Mucosa of rectum (tissue), 2 donors: ENCODE measurements at regions not wholly inside any gene's neighbourhood (a gene's known extent, or its start where the extent isn't known, plus 50 kb on each side); places are given as distances from the start of the nearest gene placed in this dataset.

ENCODE experiments used
- H3K27ac ChIP-seq, 2 donors: one replicate each; pipeline ENCODE4 v1.7.0; 2013; ENCODE audit warnings: inconsistent platforms in 2 of 2, low read depth in 2 of 2, low read length in 2 of 2
- H3K27me3 ChIP-seq, 2 donors: one replicate each; pipeline ENCODE4 v1.7.0; 2013; ENCODE audit warnings: low read length in 2 of 2; ENCODE audit not compliant: control insufficient read depth in 2 of 2, insufficient read depth in 2 of 2
- H3K36me3 ChIP-seq, 2 donors: one replicate each; pipeline ENCODE4 v1.7.0; 2013; ENCODE audit warnings: low read length in 2 of 2; ENCODE audit not compliant: control insufficient read depth in 2 of 2, insufficient read depth in 2 of 2
- H3K4me1 ChIP-seq, 2 donors: one replicate each; pipeline ENCODE4 v1.7.0; 2013; ENCODE audit warnings: low read length in 2 of 2, mild to moderate bottlenecking in 1 of 2; ENCODE audit not compliant: control insufficient read depth in 2 of 2, insufficient read depth in 2 of 2
- H3K4me3 ChIP-seq, 2 donors: one replicate each; pipeline ENCODE4 v1.7.0; 2013; ENCODE audit warnings: low read length in 2 of 2
- H3K9ac ChIP-seq, 2 donors: one replicate each; pipeline ENCODE4 v1.7.0; 2013; ENCODE audit warnings: low read length in 2 of 2, low read depth in 1 of 2, mild to moderate bottlenecking in 1 of 2
- H3K9me3 ChIP-seq, 2 donors: one replicate each; pipeline ENCODE4 v1.7.0; 2013; ENCODE audit warnings: low read length in 2 of 2; ENCODE audit not compliant: control insufficient read depth in 2 of 2
- donor health status: healthy.
- donor health status: Normal muscosa, but diverticular disease.

DNA sequence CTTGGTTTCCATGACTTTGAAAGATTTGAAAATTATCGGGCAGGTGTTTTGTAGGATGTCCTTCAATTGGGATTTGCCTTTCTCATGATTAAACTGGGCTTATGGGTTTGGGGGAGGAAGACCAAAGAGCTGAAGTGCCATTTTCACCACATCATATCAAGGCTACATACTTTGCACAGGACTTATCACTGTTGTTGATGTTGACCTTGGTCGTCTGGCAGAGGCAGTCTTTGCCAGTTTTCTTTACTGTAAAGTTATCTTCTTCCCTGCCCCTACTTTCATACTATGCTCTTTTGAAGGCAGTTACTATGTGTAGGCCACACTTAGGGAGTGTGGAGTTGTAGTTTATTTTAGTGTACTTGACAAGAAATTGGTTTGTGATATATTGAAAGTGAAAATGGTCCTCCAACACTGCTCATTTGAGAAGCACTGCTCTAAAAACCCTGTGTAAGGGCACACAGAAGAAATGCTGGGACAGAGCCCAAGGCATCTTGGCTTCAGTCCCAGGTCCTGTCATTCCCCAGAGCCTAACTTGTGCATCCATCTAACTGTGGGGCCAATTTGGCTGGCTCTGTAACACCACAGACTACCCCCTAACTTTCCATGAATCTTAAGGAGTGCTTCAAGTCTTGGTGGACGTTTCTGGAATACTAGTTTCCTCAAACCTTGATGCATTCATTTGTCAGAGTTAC is 384.9 kb downstream of the KCNRG start:
- Histone ChIP-seq H3K4me3 (no peak overlapping the region), H3K27ac (no peak overlapping the region), H3K9ac (no peak overlapping the region), H3K4me1 (no peaks in the 10 kb centered on the region), H3K9me3 (no peaks in the 10 kb centered on the region), H3K36me3 (no peaks in the 10 kb centered on the region), H3K27me3 (no peaks in the 10 kb centered on the region)

GRCh38 chr13:50401049-50401505 is 385.8 kb downstream of the KCNRG start:
- Histone ChIP-seq H3K36me3 (no peaks in the 10 kb centered on the region), H3K9ac (no peak overlapping the region), H3K27me3 (no peaks in the 10 kb centered on the region), H3K9me3 (no peaks in the 10 kb centered on the region), H3K4me1 (no peaks in the 10 kb centered on the region), H3K4me3 (no peak overlapping the region), H3K27ac (no peak overlapping the region)

DNA sequence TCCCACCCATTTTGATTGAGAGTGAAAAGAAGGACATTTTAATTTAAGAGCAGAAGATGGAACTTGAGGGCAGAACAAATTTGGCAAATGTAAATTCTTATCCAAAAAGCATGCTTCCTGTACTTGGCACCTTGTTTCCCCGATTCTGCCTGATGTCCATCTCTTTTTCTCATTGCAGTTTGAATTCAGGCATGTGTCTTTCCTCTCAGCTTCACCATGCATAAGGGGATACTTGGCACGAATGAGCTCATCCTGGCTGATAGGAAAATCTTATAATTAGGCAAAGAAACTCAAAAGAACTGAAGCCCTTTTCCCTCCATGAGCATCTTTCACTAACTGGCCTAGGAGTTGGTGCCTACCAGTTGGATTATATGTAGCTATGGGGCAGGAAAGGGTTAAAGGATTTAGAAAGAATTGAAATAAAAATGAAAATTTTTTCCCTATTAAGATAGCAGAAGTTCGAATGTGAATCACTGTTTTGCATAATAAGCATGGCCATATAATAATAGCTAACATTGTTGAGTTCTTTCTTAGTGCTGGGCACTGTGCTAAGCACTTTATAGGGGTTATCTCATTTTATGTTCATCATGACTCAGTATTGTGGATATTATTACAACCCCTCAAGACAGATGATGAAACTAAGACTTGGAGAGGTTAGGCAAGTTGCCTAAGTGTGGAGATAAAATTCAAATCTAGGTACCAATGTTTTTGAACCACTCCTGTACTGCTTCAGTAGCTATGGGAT is 386.6 kb downstream of the KCNRG start:
- no peaks in the 10 kb centered on the region for H3K36me3 ChIP-seq
- H3K9ac ChIP-seq = no peak overlapping the region
- no peak overlapping the region for H3K27ac ChIP-seq
- H3K9me3 ChIP-seq = no peaks in the 10 kb centered on the region
- no peaks in the 10 kb centered on the region for H3K27me3 ChIP-seq
- H3K4me1 ChIP-seq = no peaks in the 10 kb centered on the region
- no peak overlapping the region for H3K4me3 ChIP-seq

GRCh38 chr13:50403311-50403710 is 388.1 kb downstream of the KCNRG start:
- Histone ChIP-seq H3K9me3 (no peaks in the 10 kb centered on the region), H3K27me3 (no peaks in the 10 kb centered on the region), H3K4me3 (no peak overlapping the region), H3K36me3 (no peaks in the 10 kb centered on the region), H3K9ac (no peak overlapping the region), H3K27ac (no peak overlapping the region), H3K4me1 (no peaks in the 10 kb centered on the region)

DNA sequence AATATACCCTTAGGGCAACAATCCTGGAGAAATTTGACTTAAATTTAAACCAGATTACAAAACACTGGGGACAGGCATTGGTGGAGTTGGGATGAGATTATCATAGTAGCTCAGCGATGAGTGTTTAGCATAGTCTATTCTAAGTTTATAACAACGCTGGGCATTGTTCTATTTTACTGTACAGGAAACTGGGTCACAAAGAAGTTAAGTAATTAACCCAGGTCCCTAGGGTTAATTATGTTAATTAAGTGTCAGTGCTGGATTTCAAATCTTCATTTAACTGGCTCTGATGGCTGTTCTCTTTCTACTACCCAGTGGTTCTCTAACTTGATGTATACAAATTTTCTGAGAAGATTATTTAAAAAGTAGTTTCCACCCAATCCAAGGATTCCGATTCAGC is 388.9 kb downstream of the KCNRG start:
- Histone ChIP-seq H3K27ac (no peak overlapping the region), H3K9ac (no peak overlapping the region), H3K9me3 (no peaks in the 10 kb centered on the region), H3K27me3 (no peaks in the 10 kb centered on the region), H3K36me3 (no peaks in the 10 kb centered on the region), H3K4me1 (no peaks in the 10 kb centered on the region), H3K4me3 (no peak overlapping the region)

DNA sequence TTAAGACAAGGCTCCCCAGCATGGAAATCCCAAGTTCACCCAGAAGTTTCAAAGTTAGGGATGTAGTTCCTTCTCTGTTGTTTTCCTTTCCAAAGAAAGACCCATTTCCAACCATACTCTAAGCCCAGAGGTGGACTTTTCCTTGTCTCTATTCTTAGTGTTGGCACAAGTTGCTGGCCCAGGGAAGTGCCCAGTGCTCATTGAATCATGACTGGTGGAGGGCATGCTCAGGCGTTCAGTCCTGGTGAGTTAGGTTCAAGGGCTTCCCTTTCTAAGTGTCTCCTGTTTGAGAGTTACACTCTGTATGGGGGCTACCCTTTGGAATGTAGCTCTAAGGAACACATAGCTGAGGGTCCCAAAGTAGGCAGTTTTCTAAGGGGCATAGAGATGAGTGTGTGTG is 389.5 kb downstream of the KCNRG start:
- no peak overlapping the region for H3K9ac ChIP-seq
- H3K4me1 ChIP-seq = no peaks in the 10 kb centered on the region
- no peak overlapping the region for H3K27ac ChIP-seq
- no peaks in the 10 kb centered on the region for H3K9me3 ChIP-seq
- no peaks in the 10 kb centered on the region for H3K36me3 ChIP-seq
- H3K4me3 ChIP-seq = no peak overlapping the region
- no peaks in the 10 kb centered on the region for H3K27me3 ChIP-seq

GRCh38 chr13:50406831-50407230 is 391.6 kb downstream of the KCNRG start:
- no peaks in the 10 kb centered on the region for H3K36me3 ChIP-seq
- no peaks in the 10 kb centered on the region for H3K27me3 ChIP-seq
- H3K4me1 ChIP-seq = no peaks in the 10 kb centered on the region
- H3K9me3 ChIP-seq = no peaks in the 10 kb centered on the region
- no peak overlapping the region for H3K27ac ChIP-seq
- no peak overlapping the region for H3K9ac ChIP-seq
- H3K4me3 ChIP-seq = no peak overlapping the region

- Histone ChIP-seq H3K9me3 (no peaks in the 10 kb centered on the region), H3K9ac (no peak overlapping the region), H3K4me1 (no peaks in the 10 kb centered on the region), H3K36me3 (no peaks in the 10 kb centered on the region), H3K27me3 (no peaks in the 10 kb centered on the region), H3K4me3 (no peak overlapping the region), H3K27ac (no peak overlapping the region)
Measured at GRCh38 chr13:50408068-50408467, 392.8 kb downstream of the KCNRG start.

DNA sequence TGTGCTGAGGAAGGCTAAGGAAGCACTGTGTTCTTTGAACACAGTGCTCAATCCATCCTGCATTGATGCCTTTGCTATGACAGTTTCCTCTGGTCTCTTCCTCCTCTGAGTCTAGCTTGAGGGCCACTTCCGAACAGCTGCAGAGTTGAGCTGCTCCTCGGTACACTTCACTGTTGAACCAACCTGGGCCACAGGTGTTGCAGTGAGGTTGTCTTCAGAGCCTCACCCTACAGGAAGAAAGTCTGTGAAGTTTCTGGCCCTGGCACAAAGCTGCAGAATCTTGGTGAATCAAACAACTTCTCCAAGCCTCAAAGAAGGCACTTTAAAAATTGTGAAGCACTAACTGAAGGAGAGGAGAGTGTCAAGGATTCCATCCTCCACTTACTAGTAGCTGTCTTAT is 394.0 kb downstream of the KCNRG start:
- no peak overlapping the region for H3K27ac ChIP-seq
- no peak overlapping the region for H3K9ac ChIP-seq
- no peaks in the 10 kb centered on the region for H3K9me3 ChIP-seq
- no peaks in the 10 kb centered on the region for H3K27me3 ChIP-seq
- no peaks in the 10 kb centered on the region for H3K4me1 ChIP-seq
- no peak overlapping the region for H3K4me3 ChIP-seq
- no peaks in the 10 kb centered on the region for H3K36me3 ChIP-seq

GRCh38 chr13:50410921-50411746 is 395.9 kb downstream of the KCNRG start:
- Histone ChIP-seq H3K36me3 (no peaks in the 10 kb centered on the region), H3K4me1 (no peaks in the 10 kb centered on the region), H3K9ac (no peak overlapping the region), H3K27ac (no peak overlapping the region), H3K4me3 (no peak overlapping the region), H3K27me3 (no peaks in the 10 kb centered on the region), H3K9me3 (no peaks in the 10 kb centered on the region)
